SK-N-SH treated with all-trans-retinoic acid at 6 μM for 48 hours (cell line): ENCODE measurements at regions not wholly inside any gene's neighbourhood (a gene's known extent, or its start where the extent isn't known, plus 50 kb on each side); places are given as distances from the start of the nearest gene placed in this dataset.

ENCODE experiments used
- ARNTL ChIP-seq: fragments of 450-650 bp; formaldehyde crosslinking; IDR thresholded peaks from 2 replicates; pipeline ENCODE4 v1.5.0; 2020; ENCODE audit warnings: low read depth, mild to moderate bottlenecking, moderate library complexity, borderline replicate concordance
- GLIS3 ChIP-seq: fragments of 250-450 bp; sonication (Bioruptor Pico); IDR thresholded peaks from 2 replicates; pipeline ENCODE4 v1.5.0; 2020; ENCODE audit warnings: mild to moderate bottlenecking, moderate library complexity
- OSR1 ChIP-seq: fragments of 250-450 bp; sonication (Bioruptor Pico); IDR thresholded peaks from 2 replicates; pipeline ENCODE4 v1.8.0; 2022; ENCODE audit warnings: moderate library complexity, mild to moderate bottlenecking, inconsistent platforms
- PATZ1 ChIP-seq: fragments of 250-450 bp; sonication (Bioruptor Pico); IDR thresholded peaks from 2 replicates; pipeline ENCODE4 v1.8.0; 2020; ENCODE audit warnings: mild to moderate bottlenecking, moderate library complexity, borderline replicate concordance
- RARB ChIP-seq: fragments of 250-450 bp; sonication (Bioruptor Pico); IDR thresholded peaks from 2 replicates; pipeline ENCODE4 v1.8.0; 2021; ENCODE audit warnings: mild to moderate bottlenecking, moderate library complexity
- SNAI2 ChIP-seq: fragments of 250-450 bp; sonication (Bioruptor Pico); IDR thresholded peaks from 2 replicates; pipeline ENCODE4 v1.5.0; 2020; ENCODE audit warnings: mild to moderate bottlenecking, moderate library complexity
- TCF4 ChIP-seq: fragments of 250-450 bp; sonication (Bioruptor Pico); IDR thresholded peaks from 2 replicates; pipeline ENCODE4 v1.8.0; 2021; ENCODE audit warnings: mild to moderate bottlenecking, moderate library complexity, borderline replicate concordance
- TOX ChIP-seq: fragments of 250-450 bp; sonication (Bioruptor Pico); IDR thresholded peaks from 2 replicates; pipeline ENCODE4 v1.8.0; 2021; ENCODE audit warnings: mild to moderate bottlenecking, moderate library complexity, borderline replicate concordance
- ZFP30 ChIP-seq: fragments of 450-650 bp; formaldehyde crosslinking; IDR thresholded peaks from 2 replicates; pipeline ENCODE4 v1.5.0; 2022; ENCODE audit warnings: mild to moderate bottlenecking, moderate library complexity
- ZNF565 ChIP-seq: fragments of 450-650 bp; formaldehyde crosslinking; conservative IDR thresholded peaks from 2 replicates; pipeline ENCODE4 v1.5.0; 2020; ENCODE audit warnings: low read depth, mild to moderate bottlenecking, moderate library complexity
- ZNF8 ChIP-seq: fragments of 450-650 bp; formaldehyde crosslinking; IDR thresholded peaks from 2 replicates; pipeline ENCODE4 v1.5.0; 2020; ENCODE audit warnings: mild to moderate bottlenecking, moderate library complexity
- TF ChIP-seq, protein P1 (sequence below): fragments of 250-450 bp; sonication (Bioruptor Pico); IDR thresholded peaks from 2 replicates; pipeline ENCODE4 v1.5.1; 2020; ENCODE audit warnings: low read depth, mild to moderate bottlenecking, moderate library complexity
- TF ChIP-seq, protein P2 (sequence below): fragments of 250-450 bp; sonication (Bioruptor Pico); IDR thresholded peaks from 2 replicates; pipeline ENCODE4 v1.5.0; 2020; ENCODE audit warnings: mild to moderate bottlenecking, moderate library complexity
- TF ChIP-seq, protein P3 (sequence below): fragments of 250-450 bp; sonication (Bioruptor Pico); IDR thresholded peaks from 2 replicates; pipeline ENCODE4 v1.5.1; 2021; ENCODE audit warnings: mild to moderate bottlenecking, moderate library complexity

DNA sequence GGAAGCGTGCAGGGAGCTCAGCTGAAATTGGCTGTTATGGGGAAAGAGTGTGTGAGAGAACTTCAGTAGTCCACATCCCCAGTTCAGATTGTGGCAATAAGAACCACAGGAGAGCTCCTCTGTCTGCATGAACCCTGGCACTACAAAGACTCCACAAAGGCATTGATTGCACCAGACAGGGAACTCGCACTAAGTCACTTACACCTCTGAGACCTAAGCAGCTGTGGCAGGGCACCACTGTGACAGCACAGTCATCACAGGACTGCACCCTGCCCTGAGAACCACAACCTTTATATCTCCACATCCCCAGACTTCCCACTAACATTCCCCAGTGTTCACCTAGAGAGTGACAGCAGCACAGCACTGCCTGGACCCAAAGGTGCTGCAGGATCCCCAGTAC lies 226.8 kb downstream of the XPNPEP1 start:
- TF ChIP-seq PATZ1: no peak
- no peak for TF ChIP-seq OSR1 (CRISPR knock-in tag)
- no peak for TF ChIP-seq GLIS3
- no peak for TF ChIP-seq ARNTL
- TF ChIP-seq, protein P1, sequence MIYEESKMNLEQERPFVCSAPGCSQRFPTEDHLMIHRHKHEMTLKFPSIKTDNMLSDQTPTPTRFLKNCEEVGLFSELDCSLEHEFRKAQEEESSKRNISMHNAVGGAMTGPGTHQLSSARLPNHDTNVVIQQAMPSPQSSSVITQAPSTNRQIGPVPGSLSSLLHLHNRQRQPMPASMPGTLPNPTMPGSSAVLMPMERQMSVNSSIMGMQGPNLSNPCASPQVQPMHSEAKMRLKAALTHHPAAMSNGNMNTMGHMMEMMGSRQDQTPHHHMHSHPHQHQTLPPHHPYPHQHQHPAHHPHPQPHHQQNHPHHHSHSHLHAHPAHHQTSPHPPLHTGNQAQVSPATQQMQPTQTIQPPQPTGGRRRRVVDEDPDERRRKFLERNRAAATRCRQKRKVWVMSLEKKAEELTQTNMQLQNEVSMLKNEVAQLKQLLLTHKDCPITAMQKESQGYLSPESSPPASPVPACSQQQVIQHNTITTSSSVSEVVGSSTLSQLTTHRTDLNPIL (CRISPR knock-in tag): no peak
- TF ChIP-seq, protein P2, sequence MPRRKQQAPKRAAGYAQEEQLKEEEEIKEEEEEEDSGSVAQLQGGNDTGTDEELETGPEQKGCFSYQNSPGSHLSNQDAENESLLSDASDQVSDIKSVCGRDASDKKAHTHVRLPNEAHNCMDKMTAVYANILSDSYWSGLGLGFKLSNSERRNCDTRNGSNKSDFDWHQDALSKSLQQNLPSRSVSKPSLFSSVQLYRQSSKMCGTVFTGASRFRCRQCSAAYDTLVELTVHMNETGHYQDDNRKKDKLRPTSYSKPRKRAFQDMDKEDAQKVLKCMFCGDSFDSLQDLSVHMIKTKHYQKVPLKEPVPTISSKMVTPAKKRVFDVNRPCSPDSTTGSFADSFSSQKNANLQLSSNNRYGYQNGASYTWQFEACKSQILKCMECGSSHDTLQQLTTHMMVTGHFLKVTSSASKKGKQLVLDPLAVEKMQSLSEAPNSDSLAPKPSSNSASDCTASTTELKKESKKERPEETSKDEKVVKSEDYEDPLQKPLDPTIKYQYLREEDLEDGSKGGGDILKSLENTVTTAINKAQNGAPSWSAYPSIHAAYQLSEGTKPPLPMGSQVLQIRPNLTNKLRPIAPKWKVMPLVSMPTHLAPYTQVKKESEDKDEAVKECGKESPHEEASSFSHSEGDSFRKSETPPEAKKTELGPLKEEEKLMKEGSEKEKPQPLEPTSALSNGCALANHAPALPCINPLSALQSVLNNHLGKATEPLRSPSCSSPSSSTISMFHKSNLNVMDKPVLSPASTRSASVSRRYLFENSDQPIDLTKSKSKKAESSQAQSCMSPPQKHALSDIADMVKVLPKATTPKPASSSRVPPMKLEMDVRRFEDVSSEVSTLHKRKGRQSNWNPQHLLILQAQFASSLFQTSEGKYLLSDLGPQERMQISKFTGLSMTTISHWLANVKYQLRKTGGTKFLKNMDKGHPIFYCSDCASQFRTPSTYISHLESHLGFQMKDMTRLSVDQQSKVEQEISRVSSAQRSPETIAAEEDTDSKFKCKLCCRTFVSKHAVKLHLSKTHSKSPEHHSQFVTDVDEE (CRISPR knock-in tag): no peak
- TF ChIP-seq ZNF8 (CRISPR knock-in tag): no peak
- TF ChIP-seq SNAI2 (CRISPR knock-in tag): no peak
- TF ChIP-seq ZFP30: no peak
- TF ChIP-seq ZNF565 (CRISPR knock-in tag): no peak
- no peak for TF ChIP-seq TOX
- TF ChIP-seq RARB (CRISPR knock-in tag): no peak
- TF ChIP-seq TCF4 (CRISPR knock-in tag): no peak
- TF ChIP-seq, protein P3, sequence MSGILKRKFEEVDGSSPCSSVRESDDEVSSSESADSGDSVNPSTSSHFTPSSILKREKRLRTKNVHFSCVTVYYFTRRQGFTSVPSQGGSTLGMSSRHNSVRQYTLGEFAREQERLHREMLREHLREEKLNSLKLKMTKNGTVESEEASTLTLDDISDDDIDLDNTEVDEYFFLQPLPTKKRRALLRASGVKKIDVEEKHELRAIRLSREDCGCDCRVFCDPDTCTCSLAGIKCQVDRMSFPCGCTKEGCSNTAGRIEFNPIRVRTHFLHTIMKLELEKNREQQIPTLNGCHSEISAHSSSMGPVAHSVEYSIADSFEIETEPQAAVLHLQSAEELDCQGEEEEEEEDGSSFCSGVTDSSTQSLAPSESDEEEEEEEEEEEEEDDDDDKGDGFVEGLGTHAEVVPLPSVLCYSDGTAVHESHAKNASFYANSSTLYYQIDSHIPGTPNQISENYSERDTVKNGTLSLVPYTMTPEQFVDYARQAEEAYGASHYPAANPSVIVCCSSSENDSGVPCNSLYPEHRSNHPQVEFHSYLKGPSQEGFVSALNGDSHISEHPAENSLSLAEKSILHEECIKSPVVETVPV (CRISPR knock-in tag): no peak
